Breast epithelium (tissue), 3 donors: ENCODE measurements at regions not wholly inside any gene's neighbourhood (a gene's known extent, or its start where the extent isn't known, plus 50 kb on each side); places are given as distances from the start of the nearest gene placed in this dataset.

Experiments used
- POLR2A ChIP-seq: fragments of 450-650 bp; IDR thresholded peaks from one replicate; pipeline ENCODE4 v1.6.1; 2016; ENCODE audit warnings: antibody characterized with exemption, mild to moderate bottlenecking, moderate library complexity
- POLR2AphosphoS5 ChIP-seq, 3 donors: sonication (generic); formaldehyde crosslinking; IDR thresholded peaks; one replicate each; pipeline ENCODE4 v1.6.1; 2017; ENCODE audit warnings: antibody characterized with exemption in 3 of 3
- TF ChIP-seq, protein P1 (sequence below), 3 donors: fragments of 450-650 bp; IDR thresholded peaks; one replicate each; pipeline ENCODE4 v1.5.1; 2016 to 2017; ENCODE audit warnings: antibody characterized with exemption in 3 of 3, mild to moderate bottlenecking in 3 of 3, moderate library complexity in 3 of 3

DNA sequence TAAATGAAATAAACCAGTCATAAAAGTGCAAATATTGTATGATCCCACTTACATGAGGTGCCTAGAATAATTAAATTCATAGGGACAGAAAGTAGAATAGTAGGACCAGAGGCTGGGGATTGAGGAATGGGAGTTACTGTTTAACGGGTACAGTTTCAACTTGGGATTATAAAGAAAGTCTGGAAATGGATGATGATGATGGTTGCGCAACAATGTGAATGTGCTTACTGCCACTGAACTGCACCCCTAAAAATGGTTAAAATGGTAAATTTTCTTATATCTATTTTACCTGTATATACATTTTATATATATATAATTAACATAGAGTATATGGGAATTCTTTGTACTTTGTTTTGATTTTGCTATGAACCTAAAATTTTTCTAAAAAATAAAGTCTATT is 53.3 kb upstream of the L3MBTL3 start:
- TF ChIP-seq POLR2A (no peak), POLR2AphosphoS5 (IDR thresholded peaks at IDR 0.05) (no peak)
- TF ChIP-seq, protein P1, sequence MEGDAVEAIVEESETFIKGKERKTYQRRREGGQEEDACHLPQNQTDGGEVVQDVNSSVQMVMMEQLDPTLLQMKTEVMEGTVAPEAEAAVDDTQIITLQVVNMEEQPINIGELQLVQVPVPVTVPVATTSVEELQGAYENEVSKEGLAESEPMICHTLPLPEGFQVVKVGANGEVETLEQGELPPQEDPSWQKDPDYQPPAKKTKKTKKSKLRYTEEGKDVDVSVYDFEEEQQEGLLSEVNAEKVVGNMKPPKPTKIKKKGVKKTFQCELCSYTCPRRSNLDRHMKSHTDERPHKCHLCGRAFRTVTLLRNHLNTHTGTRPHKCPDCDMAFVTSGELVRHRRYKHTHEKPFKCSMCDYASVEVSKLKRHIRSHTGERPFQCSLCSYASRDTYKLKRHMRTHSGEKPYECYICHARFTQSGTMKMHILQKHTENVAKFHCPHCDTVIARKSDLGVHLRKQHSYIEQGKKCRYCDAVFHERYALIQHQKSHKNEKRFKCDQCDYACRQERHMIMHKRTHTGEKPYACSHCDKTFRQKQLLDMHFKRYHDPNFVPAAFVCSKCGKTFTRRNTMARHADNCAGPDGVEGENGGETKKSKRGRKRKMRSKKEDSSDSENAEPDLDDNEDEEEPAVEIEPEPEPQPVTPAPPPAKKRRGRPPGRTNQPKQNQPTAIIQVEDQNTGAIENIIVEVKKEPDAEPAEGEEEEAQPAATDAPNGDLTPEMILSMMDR (IDR thresholded peaks at IDR 0.05), result no peak
